Activated B cell treated with CpG ODN at 0.5 μM for 24 hours (primary cell): ENCODE measurements at regions not wholly inside any gene's neighbourhood (a gene's known extent, or its start where the extent isn't known, plus 50 kb on each side); places are given as distances from the start of the nearest gene placed in this dataset.

Source experiments
- ATAC-seq: fragments of 200-7000 bp; cut with Tn5 transposase; one replicate; pipeline ENCODE4 v1.10.0; 2021; ENCODE audit warnings: low read depth, mild to moderate bottlenecking, moderate library complexity
- CTCF ChIA-PET: fragments of 350-600 bp; sonication (Branson Sonifier 250); formaldehyde crosslinking; loops from one replicate; lab custom pipeline; 2021; ENCODE audit warnings: antibody characterized with exemption; lab: Charles Lee
- POLR2A ChIA-PET: fragments of 350-600 bp; sonication (Branson Sonifier 250); formaldehyde crosslinking; loops from one replicate; lab custom pipeline; 2021; ENCODE audit warnings: antibody characterized with exemption; lab: Charles Lee
- DNase-seq: peaks from one replicate; pipeline ENCODE4 v3.0.0; 2022
- H3K27ac Mint-ChIP-seq: one replicate; pipeline ENCODE4 v1.8.0; 2020; ENCODE audit warnings: mixed read lengths
- H3K27me3 Mint-ChIP-seq: one replicate; pipeline ENCODE4 v1.8.0; 2021; ENCODE audit warnings: mixed read lengths
- H3K36me3 Mint-ChIP-seq: one replicate; pipeline ENCODE4 v1.8.0; 2021; ENCODE audit warnings: low read depth, mixed read lengths
- H3K4me1 Mint-ChIP-seq: one replicate; pipeline ENCODE4 v1.8.0; 2021; ENCODE audit warnings: mixed read lengths
- H3K4me3 Mint-ChIP-seq: one replicate; pipeline ENCODE4 v1.8.0; 2020; ENCODE audit warnings: mild to moderate bottlenecking, mixed read lengths
- H3K9me3 Mint-ChIP-seq: one replicate; pipeline ENCODE4 v1.8.0; 2020; ENCODE audit warnings: mixed read lengths
- intact Hi-C: fragments of 100-400 bp; cut with micrococcal nuclease; formaldehyde crosslinking; loops from one replicate; pipeline ENCODE4 v1.15.1; 2024
- TF ChIP-seq, protein P1 (sequence below): fragments of 200-600 bp; IDR thresholded peaks from one replicate; pipeline ENCODE4 v1.8.0; 2022; ENCODE audit warnings: antibody characterized with exemption, mild to moderate bottlenecking

DNA sequence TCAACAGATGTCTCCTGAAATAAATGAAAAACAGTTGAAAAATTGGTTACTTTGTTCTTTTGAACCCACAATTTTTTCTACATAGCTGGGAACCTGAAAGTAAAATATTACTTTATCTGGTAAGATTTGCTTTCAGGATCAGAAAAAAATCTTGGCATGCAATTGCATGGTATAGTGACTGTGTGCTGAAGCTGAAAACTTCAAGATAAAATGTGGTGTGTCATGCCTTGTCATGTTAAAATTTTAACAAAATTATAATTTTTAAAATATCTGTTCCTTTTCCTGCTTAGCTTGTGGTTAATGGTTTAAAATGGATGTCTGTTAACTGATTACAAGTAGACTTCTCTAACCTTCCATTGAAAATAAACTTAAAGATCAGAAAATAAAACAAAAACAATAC lies 904.8 kb downstream of the PDHA2 start:
- TF ChIP-seq, protein P1, sequence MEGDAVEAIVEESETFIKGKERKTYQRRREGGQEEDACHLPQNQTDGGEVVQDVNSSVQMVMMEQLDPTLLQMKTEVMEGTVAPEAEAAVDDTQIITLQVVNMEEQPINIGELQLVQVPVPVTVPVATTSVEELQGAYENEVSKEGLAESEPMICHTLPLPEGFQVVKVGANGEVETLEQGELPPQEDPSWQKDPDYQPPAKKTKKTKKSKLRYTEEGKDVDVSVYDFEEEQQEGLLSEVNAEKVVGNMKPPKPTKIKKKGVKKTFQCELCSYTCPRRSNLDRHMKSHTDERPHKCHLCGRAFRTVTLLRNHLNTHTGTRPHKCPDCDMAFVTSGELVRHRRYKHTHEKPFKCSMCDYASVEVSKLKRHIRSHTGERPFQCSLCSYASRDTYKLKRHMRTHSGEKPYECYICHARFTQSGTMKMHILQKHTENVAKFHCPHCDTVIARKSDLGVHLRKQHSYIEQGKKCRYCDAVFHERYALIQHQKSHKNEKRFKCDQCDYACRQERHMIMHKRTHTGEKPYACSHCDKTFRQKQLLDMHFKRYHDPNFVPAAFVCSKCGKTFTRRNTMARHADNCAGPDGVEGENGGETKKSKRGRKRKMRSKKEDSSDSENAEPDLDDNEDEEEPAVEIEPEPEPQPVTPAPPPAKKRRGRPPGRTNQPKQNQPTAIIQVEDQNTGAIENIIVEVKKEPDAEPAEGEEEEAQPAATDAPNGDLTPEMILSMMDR = no peak
- intact Hi-C loops = no loop called here
- no peaks in the 10 kb centered on the region for H3K27me3 Mint-ChIP-seq
- H3K36me3 Mint-ChIP-seq = no peaks in the 10 kb centered on the region
- H3K4me1 Mint-ChIP-seq = no peaks in the 10 kb centered on the region
- H3K27ac Mint-ChIP-seq = no peak overlapping the region
- H3K9me3 Mint-ChIP-seq = peaks cover 15% of the 10 kb centered on the region
- no peak overlapping the region for H3K4me3 Mint-ChIP-seq
- ATAC-seq (no peak), DNase-seq (no peak)
- ChIA-PET POLR2A (no interaction called here), CTCF (no interaction called here)

DNA sequence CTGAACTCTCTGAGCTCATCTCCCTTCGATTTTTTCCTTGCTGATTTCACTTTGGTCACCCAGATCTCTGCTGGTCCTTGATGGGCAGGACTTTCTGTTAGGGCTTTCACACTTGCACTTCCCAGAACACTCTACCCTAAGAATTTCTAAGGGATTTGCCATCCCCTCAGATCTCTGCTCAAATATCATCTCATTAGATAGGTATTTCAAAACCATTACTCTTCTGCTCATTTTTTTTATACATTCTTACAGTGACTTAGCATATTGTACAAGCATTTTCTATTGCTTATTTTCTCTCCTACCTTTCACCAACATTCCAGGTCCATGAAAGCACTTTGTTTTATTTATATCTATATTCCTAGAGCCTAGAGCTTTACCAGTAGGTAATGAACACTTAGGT lies 913.3 kb downstream of the PDHA2 start:
- DNase-seq = no peak
- ATAC-seq = no peak
- ChIA-PET CTCF (no interaction called here), POLR2A (no interaction called here)
- Mint-ChIP-seq H3K9me3 (peaks cover 8% of the 10 kb centered on the region), H3K4me1 (no peaks in the 10 kb centered on the region), H3K27ac (no peak overlapping the region), H3K4me3 (no peak overlapping the region), H3K27me3 (no peaks in the 10 kb centered on the region), H3K36me3 (no peaks in the 10 kb centered on the region)
- TF ChIP-seq, protein P1 = no peak
- intact Hi-C loops = no loop called here

GRCh38 chr4:96755569-96756484 lies 915.9 kb downstream of the PDHA2 start:
- POLR2A ChIA-PET = no interaction called here
- Mint-ChIP-seq H3K36me3 (no peaks in the 10 kb centered on the region), H3K4me1 (no peaks in the 10 kb centered on the region), H3K27me3 (no peaks in the 10 kb centered on the region), H3K9me3 (no peaks in the 10 kb centered on the region), H3K4me3 (no peak overlapping the region), H3K27ac (no peak overlapping the region)
- DNase-seq (no peak), ATAC-seq (no peak)
- TF ChIP-seq, protein P1 = no peak
- intact Hi-C loops = no loop called here
- CTCF ChIA-PET = no interaction called here

DNA sequence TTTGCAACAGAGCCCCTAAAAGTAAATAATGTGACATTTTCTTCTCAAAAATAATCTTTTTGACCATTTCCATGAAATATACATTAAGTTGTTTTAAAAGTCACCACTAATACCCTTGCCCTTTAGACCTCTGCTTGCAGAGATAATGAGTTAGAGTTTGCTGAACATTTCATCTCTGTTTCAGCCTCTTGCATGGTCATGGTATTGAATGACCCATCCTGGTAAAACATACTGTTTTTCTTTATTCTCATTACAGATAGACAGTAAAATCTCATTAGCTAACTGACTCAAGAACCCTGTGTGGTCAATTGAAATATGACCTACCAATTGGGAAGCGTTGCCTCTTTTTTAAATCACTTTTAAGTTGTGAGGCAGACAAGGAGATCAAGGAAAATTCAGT lies 916.7 kb downstream of the PDHA2 start:
- no peaks in the 10 kb centered on the region for H3K36me3 Mint-ChIP-seq
- no peaks in the 10 kb centered on the region for H3K9me3 Mint-ChIP-seq
- no peaks in the 10 kb centered on the region for H3K27me3 Mint-ChIP-seq
- no peak overlapping the region for H3K27ac Mint-ChIP-seq
- ChIA-PET POLR2A (no interaction called here), CTCF (no interaction called here)
- no peaks in the 10 kb centered on the region for H3K4me1 Mint-ChIP-seq
- DNase-seq (no peak), ATAC-seq (no peak)
- intact Hi-C loops = no loop called here
- no peak overlapping the region for H3K4me3 Mint-ChIP-seq
- TF ChIP-seq, protein P1 = no peak

DNA sequence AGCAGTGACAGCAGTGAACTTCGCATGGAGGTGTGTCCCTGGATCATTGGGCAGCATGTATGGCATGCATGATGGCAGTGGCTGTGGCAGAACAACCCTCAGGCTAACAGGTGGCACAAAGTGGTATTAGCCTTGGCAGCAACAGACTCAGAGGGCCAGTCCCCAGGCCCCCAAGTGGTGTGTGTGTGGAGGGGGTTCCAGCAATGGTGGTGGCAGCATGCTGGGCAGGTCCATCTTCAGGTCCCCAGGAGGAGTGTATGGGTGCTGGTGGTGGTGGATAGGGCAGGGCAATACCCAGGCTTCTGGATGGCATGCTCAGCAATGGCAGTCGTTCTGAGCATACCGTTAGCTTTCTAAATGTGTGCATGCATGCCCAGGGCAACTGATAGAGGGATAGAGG lies 923.7 kb downstream of the PDHA2 start:
- H3K27ac Mint-ChIP-seq = no peak overlapping the region
- CTCF ChIA-PET = no interaction called here

More for the DNA sequence above, 923.7 kb downstream of the PDHA2 start:
- peaks cover 4% of the 10 kb centered on the region for H3K9me3 Mint-ChIP-seq
- H3K27me3 Mint-ChIP-seq = no peaks in the 10 kb centered on the region
- POLR2A ChIA-PET = no interaction called here
- no peak for DNase-seq
- TF ChIP-seq, protein P1 = no peak
- H3K36me3 Mint-ChIP-seq = no peaks in the 10 kb centered on the region
- ATAC-seq = no peak
- no peaks in the 10 kb centered on the region for H3K4me1 Mint-ChIP-seq
- H3K4me3 Mint-ChIP-seq = no peak overlapping the region
- intact Hi-C loops = no loop called here
